Retinal pigment epithelial cell (primary cell): ENCODE measurements at regions not wholly inside any gene's neighbourhood (a gene's known extent, or its start where the extent isn't known, plus 50 kb on each side); places are given as distances from the start of the nearest gene placed in this dataset.

Experiments
- DNase-seq: peaks from one replicate; pipeline ENCODE4 v3.0.0-alpha.2; 2010; ENCODE audit warnings: low read depth
- H3K4me3 ChIP-seq: 2 replicates; pipeline ENCODE4 v1.5.1; 2011; ENCODE audit warnings: mild to moderate bottlenecking, low read length, control low read depth, moderate library complexity
- CTCF ChIP-seq: conservative IDR thresholded peaks from 2 replicates; pipeline ENCODE4 v1.5.1; 2011; ENCODE audit warnings: low read depth, low read length, control low read depth, inconsistent platforms

GRCh38 chr16:8260140-8260539 lies 330.2 kb downstream of the TMEM114 start:
- DNase-seq: no peak
- TF ChIP-seq CTCF: no peak
- H3K4me3 ChIP-seq: no peak overlapping the region

DNA sequence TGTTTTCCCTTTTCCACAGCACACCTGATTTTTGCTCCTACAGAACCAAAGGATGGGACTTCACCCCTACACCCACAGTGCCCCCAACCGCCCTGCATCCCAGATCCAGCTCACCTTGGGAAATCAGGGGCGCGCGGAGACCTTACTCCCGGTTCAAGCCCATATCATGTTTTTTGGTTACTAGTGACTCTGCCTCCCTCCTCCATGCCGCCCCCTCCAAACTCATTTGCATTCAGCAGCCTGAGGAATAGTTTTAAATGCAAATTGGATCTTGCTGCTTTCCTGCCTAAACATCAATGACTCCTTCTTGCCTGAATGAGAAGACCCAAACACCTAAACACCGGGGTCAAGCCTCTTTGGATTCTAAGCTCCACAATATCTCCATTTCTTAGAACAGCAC lies 331.8 kb downstream of the TMEM114 start:
- H3K4me3 ChIP-seq: no peak overlapping the region
- TF ChIP-seq CTCF: no peak

GRCh38 chr16:8257561-8257960 lies 332.8 kb downstream of the TMEM114 start:
- no peak for DNase-seq
- H3K4me3 ChIP-seq: no peak overlapping the region
- no peak for TF ChIP-seq CTCF

More for the DNA sequence above, 331.8 kb downstream of the TMEM114 start:
- DNase-seq: no peak

DNA sequence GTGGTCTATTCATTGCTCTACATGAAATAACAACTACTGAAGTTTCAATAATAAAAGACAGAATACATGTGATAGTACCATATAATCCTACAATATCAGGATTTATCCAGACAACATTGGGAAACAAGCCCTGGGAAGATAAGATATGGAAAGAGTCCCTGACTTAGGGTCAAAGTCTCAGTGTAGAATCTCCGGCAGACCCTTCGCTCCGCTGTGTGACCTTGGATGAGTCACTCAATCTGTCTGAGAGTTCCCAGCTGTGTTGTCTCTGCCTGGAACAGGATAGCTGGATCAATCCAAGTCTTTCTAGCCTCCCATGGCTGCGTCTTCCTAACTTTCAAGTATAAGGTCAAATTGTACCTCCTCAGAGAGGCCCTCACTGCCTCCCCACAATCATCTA lies 335.9 kb downstream of the TMEM114 start:
- no peak for DNase-seq
- TF ChIP-seq CTCF: no peak
- H3K4me3 ChIP-seq: no peak overlapping the region

DNA sequence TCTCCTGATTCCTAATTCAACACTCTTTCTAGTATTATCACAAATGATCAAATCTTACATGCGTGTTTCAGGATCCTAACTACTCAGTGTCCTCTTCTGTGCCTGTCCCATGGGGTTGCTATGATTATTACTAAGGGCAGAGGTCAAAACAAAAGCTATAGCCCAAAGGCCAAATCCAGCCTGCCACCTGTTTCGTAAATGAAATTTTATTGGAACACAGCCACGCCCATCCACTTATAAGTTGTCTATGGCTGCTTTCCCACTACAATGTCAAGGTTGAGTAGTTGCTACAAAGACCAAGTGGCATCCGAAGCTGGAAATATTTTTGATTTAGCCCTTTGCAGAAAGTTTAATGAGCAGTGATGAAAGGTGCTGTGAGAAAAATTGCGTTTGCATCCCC lies 336.6 kb downstream of the TMEM114 start:
- no peak overlapping the region for H3K4me3 ChIP-seq
- no peak for DNase-seq
- no peak for TF ChIP-seq CTCF

DNA sequence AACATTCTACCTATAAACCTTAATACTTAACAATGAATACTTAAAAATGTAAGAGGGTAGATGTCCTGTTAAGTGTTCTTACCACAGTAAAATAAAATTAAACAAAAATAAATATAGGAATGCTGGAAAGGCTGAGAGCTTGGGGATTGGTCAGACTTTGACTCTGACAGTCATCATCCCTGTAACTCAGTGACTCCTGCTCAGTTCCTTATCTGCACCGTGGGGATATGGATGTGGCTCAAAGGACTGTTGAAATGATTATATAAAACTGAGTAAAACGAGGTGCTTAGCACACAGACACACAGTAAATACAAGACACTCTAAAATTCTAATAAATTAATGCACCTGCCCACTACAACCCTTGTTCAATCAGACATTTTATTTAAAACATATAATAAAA lies 338.6 kb downstream of the TMEM114 start:
- TF ChIP-seq CTCF: no peak
- DNase-seq: no peak

GRCh38 chr16:8251298-8251697 lies 339.0 kb downstream of the TMEM114 start:
- no peak for DNase-seq
- H3K4me3 ChIP-seq: no peak overlapping the region
- TF ChIP-seq CTCF: no peak

More for the DNA sequence above, 338.6 kb downstream of the TMEM114 start:
- no peak overlapping the region for H3K4me3 ChIP-seq
